ENCODE measurements at regions not wholly inside any gene's neighbourhood (a gene's known extent, or its start where the extent isn't known, plus 50 kb on each side); places are given as distances from the start of the nearest gene placed in this dataset.

- TF ChIP-seq CTCF (IDR thresholded peaks at IDR 0.05) (no peak), POLR2A (IDR thresholded peaks at IDR 0.05) (no peak)
These were observed 295.6 kb downstream of the UTRN start for GRCh38 chr6:144580771-144581170.
